GM21528 (cell line): ENCODE measurements at regions not wholly inside any gene's neighbourhood (a gene's known extent, or its start where the extent isn't known, plus 50 kb on each side); places are given as distances from the start of the nearest gene placed in this dataset.

Source experiments
- ATAC-seq: cut with Tn5 transposase; IDR thresholded peaks from one replicate; pipeline ENCODE4 v1.9.1; 2021; ENCODE audit warnings: mild to moderate bottlenecking, moderate library complexity; ENCODE audit not compliant: unreplicated experiment, low FRiP score

DNA sequence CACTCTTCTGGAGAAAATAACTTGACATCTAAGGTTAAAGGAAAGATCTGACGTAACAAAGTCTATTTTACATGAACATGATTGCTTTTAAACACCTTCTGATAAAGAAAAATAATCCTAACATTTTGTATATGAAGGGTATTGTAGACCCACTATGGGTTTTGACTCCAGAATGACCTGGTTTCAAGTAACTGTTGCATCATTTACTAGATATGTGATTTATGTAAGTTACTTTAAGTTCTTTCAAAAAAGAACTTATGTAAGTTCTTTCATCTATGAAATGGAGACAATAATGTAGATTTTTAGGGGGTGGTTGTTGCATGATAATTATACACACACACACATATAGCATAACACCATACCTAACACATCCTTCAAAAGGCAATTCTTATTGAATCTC, 147.6 kb upstream of the MIR17HG start:
- ATAC-seq = no peak

DNA sequence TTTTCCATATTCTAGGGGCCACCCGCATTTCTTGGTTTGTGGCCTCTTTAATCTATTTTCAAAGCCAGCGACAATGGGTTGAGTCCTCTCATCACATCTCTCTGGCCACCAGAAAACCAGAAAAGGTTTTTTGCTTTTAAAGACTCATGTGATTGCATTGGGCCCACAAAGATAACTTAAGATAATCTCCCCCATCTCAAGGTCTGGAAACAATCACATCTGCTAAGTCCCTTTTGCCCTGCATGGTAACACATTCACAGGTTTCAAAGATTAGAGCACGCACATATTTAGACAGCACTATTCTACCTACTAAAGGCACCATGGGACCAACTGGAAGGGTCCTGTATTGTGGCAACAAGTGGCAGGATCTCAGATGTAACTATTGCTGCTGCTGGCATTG, 147.0 kb upstream of the MIR17HG start:
- no peak for ATAC-seq

DNA sequence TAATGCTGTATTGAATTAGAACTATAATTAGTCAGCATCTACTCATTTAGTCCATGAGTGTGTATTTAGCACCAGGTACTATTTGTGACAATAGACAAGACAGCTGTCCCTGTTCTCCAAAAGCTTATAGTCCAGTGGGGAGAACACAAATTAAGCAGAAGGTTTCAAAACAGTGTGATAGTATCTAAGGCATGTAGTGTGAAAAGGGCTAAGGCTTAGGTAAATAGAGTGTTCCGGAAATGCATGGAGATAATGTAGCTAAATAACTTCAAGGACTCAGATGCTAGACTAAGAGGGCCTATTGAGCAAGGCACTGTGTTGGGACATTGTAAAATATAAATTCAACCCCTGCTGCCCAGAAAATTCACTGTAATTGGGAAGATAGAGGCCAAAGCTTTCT, 144.1 kb upstream of the MIR17HG start:
- ATAC-seq = no peak

DNA sequence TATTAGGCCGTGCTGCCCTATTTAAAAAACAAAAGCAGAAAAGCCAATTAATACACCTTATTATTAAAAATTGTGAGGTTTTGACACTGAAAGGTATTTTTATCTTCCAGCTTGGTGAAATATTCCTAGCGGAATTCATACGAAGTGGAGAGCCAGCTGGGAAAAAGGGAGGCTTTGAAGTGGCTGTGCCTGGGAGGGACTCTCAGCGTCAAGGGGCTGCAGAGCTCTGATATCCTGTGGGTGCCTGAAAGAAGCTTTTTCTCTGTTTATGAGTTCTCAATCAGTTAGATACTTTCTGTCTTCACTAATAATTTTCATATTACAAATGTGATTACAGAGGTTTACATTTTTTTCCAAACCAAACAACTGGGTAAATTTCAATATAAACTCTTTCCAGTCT, 140.2 kb upstream of the MIR17HG start:
- ATAC-seq = no peak

DNA sequence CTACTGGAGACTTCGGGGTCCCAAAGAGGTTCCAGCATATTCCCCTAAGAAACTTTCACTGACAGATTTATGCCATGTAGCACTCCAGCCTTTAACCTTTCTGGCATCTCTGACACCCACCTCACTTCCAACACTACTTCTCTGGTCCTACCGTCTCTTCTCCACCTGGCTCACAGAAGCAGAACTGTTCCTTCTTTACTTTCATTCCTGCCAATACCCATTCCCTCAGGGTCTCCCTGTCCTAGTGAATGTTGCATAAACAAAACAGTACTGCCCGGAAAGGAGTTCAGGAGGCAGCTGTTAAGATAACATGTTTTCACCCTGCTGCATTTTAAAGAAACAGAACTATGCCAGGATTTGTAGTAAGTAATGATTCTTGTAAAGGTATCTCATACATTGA, 136.0 kb upstream of the MIR17HG start:
- ATAC-seq = no peak

DNA sequence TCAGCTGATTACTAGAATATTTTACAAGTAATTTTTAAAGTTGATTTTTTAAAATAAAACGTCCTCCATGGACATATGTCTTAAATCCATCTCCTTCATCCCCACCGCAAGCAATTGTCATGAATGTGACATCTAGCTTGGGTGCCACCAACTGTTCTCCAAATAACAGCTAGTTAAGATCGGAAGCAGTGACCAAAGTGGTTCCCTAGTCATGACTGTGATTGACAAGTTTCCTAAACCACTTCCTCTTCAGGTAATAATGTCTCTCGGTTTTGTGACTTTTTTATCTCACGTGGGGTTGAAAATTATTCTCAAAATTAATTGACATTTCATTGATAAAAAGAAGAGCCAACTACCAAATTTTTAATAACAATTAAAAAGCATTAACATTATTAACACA, 135.3 kb upstream of the MIR17HG start:
- ATAC-seq = no peak

DNA sequence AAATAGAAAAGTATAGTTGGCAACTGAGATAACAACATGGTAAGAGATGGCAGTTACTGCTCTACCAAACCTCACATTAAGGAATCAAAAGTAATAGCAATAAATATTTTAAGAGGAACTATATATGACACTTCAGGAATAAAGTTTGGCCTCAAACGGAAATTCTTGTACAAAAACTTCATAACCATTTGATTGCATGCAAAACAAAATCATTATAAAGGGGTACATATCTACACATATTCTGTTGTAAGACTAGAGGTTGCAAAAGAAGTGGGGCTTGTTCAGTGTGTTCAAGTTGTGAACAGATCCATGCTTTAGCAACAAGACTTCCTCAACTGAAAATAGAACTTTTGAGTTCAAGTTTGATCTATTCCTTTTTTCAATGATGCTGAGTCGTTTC, 133.5 kb upstream of the MIR17HG start:
- no peak for ATAC-seq

DNA sequence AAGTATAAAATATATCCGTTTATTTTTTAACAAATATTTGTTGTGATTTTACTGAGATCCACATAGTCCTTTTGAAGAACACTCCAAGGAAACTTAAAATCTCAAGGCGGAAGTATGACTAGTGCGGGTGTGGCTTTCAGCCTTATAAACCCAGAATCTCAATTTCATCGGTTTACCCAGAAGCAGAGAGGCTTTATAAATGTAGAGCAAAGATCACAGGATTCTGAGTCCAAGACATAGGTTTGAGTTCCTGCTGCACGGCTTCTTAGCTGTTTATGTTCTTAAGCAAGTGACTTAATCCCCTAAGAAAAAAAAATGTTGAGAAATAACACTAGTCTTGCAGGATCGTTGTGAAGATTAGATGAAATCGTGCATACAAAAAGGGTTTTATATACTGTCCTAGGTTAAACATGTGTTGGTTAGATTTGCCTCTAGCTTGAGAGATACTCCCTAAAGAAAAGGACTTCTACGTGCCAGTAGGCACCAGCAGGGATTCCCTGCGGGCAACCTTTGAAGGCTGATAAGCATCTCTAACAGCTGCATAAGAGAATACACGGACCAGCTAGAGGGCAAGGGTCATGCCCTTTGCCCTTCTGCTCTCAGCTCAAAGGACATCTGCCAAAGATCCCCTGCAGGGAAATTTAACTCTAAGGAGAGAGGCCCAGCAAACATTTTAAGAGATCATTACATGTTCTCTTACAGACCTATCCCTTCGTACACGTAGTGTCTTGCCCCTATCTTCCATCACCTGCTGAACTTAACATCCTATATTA, 130.4 kb upstream of the MIR17HG start:
- ATAC-seq = no peak

DNA sequence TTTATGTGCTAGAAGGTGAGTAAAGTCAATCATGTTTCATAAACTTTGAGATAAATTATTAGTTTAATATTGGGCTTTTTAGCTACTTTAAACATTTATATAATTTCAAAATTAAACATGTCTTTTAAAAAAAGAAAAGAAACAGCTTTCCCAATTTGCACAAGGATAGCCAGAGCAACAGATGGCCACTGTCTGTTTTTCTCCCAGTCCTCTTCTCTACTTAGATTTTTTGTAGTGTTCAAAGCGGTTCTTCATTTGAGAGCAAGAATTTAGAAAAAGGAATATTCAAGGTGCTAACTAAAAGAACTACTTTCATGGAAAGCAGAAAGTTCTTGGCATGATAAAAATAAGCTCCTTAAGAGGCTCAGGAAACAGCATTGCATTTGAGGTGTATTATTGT, 128.3 kb upstream of the MIR17HG start:
- ATAC-seq = no peak

DNA sequence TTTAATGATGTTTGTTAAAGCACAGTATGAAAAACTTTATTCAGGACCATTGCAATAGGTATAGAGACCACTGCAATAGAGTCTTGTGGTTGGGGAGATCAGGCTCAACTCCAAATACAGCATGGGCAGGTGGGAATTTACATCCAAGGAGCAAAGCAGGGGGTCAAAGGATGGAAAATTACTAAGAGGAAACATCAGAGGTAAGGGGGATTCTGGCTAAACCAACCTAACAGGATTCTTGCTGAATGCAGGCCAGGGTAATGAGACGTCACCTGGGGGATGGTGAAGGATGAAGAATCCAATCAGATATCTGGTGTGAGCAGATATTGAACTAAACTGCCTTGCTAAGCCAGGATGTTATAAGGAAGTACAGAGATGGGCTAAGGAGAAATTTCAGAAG, 126.6 kb upstream of the MIR17HG start:
- ATAC-seq = no peak

DNA sequence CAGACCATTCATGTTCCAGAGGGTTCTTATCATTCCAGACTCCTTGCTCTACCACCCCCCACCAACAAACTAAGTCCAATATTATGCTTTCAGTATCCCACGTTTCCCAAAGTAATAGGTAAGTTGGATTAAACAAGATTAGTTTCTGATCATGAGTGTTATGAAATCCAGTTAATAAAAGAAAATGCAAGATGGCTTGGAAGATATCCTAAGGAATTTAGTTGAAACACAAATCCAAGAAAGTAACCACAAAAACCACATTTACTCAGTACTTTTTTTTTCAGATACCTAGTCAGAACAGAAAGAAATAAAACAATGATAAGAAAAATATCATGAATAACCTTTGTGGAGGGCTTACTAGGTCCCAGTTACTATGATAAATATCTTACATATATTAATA, 119.4 kb upstream of the MIR17HG start:
- no peak for ATAC-seq

DNA sequence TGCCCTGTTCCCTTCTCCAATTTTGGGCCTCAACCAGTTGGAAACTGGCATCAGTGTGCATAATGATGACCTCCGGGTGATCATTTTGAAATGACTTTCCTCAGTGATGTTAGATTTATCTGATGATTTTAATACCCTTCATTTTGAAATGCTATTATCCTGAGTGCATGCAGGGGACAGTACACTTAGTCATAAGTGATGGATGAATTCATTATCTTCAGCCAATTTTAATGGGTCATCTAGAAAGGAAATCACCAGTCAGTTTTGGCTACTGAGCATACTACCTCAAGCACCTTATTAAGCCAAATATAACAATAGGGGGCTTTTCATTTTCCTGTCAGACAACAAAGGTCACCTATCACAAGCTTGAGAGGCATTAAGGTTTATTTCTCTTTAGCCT, 118.5 kb upstream of the MIR17HG start:
- no peak for ATAC-seq

DNA sequence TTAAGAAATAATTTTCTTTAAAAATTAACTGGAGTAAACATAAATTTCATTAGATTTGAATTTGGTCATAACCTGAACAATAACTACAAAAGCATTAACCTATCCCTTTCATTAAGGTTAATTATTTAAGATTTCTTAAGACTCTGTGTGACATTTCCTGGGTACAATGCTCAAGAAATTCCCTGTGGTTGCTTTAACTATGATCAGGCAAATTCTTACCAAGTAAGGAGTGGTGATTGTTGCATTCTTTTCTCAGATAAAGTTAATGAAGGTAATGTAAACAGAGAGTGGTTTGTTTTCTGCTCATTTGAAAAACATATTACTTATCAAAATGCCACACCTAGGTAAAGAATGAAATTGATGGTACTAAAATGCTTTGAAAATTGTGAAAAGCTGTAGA, 114.8 kb upstream of the MIR17HG start:
- ATAC-seq = no peak

DNA sequence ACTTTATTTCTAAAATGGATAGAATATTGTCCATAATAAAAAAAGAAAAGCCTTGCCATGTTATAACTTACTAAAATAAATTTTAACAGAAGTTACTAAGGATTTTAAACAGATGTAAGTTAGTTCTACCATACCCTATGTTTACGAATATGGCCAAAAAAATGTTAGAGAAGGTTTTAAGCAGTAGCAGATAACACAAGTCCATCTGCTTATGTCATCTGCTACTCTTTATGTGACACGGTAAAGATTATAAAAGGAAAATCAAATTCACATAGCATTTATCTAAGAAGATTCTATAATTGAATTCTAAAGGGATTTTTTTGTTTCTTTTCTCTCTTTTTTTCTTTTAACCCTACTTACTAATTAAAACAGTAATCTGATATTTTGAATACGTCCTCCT, 114.2 kb upstream of the MIR17HG start:
- ATAC-seq = no peak

DNA sequence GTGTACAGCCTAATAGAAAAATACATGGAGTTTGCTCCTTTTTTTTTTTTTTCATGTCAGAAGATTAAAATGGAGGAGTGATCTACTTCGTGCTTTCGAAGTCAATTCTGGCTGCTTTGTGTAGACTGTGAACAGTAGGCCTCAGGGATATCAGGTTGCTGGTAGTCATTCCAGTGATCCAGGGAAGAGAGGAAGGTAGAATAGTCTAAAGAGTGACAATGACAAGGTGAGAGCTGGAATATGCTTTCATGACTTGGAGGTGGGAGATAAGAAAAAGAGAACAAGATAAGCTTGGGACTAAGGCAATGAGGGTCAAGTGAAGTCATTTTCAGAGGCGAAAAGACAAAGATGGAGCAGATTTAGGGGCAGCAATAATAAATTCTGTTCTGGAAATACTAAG, 111.3 kb upstream of the MIR17HG start:
- no peak for ATAC-seq

DNA sequence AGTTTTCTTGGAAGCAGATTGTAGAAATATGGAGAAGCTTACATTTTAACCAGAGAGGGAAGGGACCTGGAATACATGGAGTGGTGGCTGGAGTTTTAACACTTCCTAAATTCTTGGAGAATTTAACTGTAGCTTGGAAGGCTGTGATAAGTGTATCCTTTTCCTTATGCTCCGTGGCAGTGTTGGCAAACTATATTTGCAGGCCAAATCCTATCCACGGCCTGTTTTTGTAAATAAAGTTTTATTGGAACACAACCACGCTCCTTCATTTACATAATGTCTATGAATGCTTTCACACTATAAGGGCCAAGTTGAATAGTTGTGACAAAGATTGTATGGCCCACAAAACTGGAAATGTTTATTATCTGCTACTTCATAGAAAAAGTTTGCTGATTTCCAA, 110.6 kb upstream of the MIR17HG start:
- ATAC-seq = no peak

DNA sequence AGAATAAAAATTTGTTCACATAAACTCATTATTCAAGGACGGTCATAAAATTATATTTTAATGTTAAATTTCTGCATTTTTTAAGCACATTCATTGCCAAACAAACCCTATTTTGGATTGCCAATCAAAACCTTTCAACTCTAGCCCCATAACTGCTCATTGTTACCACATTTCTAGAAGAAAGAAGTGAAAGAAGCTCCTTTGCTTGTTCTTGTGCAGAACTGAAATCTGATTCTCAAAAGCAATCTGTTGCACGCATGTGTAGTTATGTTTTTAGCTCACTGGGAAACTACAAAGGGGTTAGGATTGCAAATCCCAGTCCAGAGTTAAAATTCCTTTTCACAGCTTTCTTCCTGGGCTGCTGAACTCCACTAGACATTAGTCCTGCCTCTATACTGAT, 109.5 kb upstream of the MIR17HG start:
- ATAC-seq = no peak

DNA sequence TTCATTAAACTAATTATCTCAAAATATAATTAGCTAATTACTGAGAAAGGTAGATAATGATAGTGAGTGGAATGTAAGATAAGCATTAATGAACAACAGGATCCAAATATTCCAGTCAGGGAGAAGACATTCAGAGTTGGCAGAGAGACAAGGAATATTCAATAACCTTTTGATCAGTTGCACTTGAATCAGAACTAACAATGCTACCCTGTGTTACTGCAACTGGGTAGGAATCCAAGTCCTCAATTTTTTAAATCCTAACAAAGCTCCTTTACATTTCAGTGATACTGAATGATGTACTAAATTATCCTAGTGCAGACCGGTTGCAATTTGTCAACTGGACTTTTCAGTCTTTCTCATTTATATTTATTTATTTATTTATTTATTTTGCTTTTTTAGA, 107.1 kb upstream of the MIR17HG start:
- ATAC-seq = no peak

DNA sequence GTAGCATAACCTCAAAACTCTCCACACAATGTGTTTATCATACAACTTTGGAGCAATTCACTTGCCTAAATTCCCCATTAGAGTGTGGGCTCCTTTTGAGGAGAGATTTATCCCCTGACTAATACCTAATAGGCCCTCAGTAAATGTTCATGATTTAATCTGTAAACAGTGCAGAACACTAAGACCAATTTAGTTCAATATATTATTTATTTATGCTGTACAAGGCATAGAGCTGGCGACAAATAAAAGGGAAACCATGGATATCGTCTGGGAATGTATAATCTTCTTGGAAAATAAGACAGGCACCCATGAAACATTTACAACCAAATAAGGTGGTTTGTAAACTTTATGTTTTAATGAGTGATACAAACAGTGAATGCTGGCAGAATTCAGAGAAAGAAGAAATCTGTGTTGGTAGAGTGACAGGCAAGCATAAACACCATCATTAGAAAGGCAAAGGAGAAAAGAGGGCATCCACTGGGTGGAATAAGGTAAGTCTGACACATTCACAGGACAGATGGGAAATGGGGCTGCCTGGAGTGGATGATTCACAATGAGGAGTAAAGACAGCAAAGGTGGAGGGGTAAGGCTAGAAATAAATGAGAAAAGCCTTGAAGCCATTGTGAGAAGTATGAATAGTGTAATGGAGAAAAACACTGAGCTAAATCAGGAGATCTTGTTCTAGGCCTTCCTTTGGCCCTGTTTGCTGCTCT, 106.1 kb upstream of the MIR17HG start:
- ATAC-seq = no peak

DNA sequence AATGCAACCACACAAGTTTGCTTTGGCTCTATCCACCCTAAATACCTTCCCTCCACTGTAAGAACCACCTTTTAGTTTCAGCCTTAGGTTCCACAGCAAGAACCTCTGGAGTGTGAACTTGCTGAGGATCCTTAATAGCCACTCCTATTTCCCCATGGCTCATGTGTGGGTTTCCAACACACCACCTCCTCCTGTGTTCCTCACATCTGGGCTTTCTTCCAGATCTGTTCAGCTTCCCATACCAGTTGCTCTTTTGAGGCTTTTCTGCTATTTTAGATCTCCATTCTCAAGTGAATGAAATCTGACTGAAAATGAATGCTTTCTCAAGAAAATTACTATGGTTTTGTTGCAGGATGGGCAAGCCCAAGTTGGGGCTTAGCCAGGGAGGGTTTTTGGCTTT, 104.8 kb upstream of the MIR17HG start:
- ATAC-seq = no peak

DNA sequence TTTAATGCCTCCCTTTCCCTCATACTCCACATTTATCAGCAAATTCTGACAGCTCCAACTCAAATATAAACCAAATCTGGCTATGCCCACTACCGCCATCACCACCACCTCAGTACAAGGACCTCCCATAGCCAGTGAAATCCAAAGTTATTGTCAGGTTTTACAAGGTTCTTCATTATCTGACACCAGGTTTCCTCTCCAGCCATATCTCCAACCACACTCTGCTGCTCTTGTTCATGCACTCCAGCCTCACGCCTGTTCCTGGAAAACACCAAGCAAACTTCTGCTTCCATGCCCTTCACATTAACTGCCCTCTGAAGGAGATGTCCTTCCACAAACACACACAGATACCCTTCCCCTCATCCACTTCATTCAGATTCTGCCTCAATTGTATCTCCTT, 102.2 kb upstream of the MIR17HG start:
- ATAC-seq = no peak

DNA sequence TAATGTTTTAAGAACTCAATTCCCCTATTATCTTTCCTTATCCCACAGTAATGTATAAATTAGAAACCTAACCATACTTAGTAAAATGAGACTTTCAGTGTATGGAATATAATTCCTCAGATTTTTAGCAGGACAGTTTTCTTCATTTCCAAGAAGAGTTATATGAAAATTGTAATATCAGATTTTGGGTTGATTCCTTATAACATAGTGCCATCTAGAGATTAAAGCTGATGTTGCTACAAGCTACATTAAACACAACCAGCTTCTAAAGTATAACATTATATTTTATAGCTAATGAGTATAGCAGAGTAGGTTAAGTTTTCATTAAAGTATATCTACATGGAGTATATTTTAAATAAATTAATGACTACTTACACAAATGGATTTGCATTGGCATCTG, 99.7 kb upstream of the MIR17HG start:
- no peak for ATAC-seq
